Ecto neural progenitor cell (in vitro differentiated cells): ENCODE measurements at regions not wholly inside any gene's neighbourhood (a gene's known extent, or its start where the extent isn't known, plus 50 kb on each side); places are given as distances from the start of the nearest gene placed in this dataset.

Experiments used
- DNase-seq: peaks from one replicate; pipeline ENCODE4 v3.0.0-alpha.2; 2018; ENCODE audit warnings: low spot score

GRCh38 chr5:168056499-168057182 lies 234.8 kb upstream of the WWC1 start:
- DNase-seq = no peak

DNA sequence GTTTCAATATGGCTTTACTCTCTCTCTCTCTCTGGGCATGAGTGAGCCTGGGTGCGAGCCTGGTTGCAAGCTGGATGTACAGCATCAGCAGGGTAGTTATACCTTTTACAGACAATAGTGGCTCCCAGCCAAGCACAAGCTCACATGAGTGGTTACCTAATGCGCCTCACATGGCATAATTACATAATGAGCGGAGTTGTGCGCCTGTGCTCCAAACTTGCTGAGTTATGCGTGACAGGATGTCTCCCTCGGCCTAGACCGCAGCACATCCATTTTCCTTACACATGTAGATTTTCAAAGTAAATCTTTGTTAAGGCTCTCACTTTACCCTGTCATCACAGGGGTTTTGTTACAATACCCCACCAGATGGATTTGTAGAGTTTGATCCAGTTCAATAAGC lies 233.5 kb upstream of the WWC1 start:
- DNase-seq = no peak

- DNase-seq = no peak
Measured at GRCh38 chr5:168059131-168059530, 232.3 kb upstream of the WWC1 start.

- no peak for DNase-seq
Measured at GRCh38 chr5:168062239-168062638, 229.2 kb upstream of the WWC1 start.

DNA sequence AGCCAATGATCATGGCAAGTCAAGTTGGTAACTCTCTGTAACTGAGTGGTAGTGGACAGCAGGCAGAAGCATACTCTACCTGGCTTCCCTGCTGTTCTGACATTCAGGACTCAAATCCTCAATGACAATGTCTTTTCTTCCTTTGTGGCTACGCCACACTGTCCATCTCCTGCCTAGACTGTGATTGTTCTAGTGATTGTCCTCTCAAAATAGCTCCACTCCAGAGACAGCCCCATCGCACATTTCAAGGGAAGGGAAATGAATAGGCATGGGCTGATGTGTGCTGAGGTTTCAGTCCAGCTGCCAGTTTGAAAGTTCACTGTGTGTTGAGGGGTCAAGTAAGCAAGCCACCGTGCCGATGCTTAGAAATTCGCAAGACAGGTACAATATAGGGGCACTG lies 227.0 kb upstream of the WWC1 start:
- DNase-seq = no peak

DNA sequence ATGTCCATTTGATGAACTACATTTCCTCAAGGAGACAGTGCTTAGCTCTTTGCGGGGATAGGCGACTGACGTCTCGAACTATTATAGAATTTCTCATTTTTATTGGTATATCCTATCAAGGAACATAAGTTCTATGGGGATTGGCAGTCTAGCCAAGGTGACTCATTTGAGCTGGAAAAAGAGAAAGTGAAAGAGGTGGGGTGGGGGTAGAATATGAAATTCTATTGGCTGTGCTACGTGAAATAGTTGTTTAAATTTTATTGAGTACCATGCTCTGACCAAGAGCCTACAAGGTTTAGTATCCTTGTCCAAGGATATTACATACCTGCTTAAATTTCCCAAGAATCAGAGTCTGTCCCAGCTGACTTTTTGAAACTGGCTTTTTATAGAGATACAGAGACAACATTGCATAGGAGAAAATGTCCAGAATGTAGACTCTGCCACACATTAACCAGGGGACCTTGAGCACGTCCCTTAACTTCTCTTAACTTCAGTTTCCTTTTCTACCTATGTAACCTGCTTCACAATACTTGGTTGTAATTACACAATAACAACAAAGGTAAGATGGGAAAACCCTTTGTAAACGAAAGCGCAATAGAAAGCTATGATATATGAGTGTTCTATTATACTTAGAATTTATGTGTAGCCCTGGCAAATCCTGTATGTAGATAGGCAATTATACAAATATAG lies 226.4 kb upstream of the WWC1 start:
- no peak for DNase-seq

DNA sequence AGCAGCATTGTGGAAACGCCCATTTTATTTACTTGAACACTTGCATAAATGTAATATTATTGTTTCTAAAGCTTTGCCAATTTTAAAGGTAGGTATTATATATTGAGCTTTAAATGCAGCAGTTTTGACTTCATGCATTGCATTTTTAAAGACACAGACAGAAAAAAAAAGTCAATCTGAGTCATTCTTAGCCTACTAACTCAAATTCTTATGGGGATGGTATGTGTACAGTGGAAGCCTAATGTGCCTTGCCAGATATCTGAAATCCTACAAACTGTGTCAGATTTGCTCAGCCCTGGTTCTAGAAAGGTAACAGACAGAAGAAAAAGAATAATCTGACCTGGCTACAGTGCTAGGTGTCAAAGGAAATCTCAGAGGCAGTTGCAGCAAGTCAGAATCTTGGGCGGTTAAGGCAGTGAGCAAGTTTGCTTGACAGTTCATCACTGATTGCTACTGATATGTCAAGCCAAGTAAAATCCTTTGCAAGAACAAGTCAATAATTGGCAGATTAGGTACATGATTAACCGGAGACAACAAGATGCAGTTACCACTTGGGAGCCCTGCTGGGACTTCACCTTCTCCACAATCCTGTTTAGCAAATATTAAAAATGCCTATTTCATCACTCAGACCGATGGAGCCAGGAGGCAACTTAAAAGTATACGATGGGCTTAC lies 224.8 kb upstream of the WWC1 start:
- no peak for DNase-seq

GRCh38 chr5:168070761-168071160 lies 220.7 kb upstream of the WWC1 start:
- no peak for DNase-seq

GRCh38 chr5:168072665-168073064 lies 218.8 kb upstream of the WWC1 start:
- no peak for DNase-seq

DNA sequence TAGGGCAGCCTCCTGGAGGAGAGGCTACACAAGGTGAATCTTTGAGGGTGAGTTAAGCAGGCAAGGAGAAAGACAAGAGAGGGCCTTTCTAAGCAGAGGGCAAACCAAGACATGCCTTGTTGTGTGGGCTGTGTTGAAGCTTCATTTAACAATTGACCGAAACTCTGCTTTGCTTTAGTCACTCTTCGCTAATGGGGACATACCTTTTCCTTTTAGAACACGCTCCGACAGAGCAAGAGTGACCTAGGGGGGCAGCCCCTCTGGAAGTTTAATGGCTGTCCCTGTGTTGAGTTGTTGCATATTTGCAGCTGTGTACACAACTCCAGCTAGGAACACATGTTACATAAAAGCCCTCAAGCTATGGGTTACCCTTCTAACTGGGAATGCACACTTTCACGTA lies 218.1 kb upstream of the WWC1 start:
- no peak for DNase-seq

GRCh38 chr5:168073991-168074800 lies 217.2 kb upstream of the WWC1 start:
- DNase-seq = no peak

- no peak for DNase-seq
Measured at GRCh38 chr5:168075387-168075786, 216.1 kb upstream of the WWC1 start.

DNA sequence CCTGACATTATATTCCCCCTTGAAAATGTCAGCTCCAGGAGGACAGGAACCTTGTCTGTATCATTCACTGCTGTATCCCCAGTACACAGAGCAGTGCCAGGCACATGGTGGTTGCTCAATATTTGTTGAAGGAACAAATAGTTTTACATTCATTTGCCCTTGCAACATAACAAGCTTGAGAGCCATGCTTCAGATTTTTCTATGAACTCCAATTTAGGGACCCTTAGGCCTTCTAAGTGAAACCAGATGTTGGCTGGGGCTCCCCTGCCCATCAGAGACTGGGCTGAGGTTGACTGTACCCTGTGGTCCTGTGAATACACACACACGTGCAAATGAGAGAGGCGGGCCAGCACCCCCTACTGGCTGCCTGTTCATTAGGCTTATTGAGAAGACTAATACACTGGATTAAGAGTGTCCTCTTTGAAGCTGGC lies 214.9 kb upstream of the WWC1 start:
- peak; percentile 71 for DNase-seq

DNA sequence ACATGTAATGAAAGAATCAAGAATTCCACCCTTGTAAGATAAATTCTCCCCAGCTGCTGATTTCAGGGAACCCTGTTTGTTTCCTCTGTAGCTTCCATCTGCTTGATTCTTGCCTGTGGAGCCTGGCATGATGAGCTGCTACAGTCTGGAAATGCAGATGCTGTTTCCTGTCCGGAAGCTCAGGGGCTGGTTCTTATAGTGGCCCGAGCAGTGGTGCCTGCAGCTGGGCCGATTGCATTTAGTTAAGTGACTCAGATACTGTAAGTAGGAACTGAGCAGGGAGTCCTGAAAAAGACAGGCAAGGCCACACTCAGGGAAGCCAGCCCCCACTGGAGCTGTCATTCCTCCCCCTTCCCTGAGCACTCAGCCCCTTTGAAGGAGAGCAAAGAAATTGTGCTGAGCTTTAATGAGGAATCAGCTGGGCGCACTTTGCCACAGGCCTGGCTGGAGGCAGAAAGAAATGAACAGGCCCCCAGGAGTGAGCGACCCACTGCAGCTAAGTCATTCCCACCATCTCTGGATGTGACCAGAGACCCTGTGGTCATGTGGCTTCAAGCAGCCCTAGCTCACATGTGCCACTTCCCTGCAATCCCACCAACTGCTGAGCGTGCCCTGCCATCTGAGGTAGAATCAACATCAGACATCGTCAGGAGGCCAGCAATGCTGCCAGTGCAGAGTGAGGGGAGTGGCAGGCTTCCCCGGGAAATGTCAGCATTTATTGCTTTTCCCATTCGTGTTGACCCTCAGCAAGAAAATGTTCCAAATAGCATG lies 206.0 kb upstream of the WWC1 start:
- no peak for DNase-seq

DNA sequence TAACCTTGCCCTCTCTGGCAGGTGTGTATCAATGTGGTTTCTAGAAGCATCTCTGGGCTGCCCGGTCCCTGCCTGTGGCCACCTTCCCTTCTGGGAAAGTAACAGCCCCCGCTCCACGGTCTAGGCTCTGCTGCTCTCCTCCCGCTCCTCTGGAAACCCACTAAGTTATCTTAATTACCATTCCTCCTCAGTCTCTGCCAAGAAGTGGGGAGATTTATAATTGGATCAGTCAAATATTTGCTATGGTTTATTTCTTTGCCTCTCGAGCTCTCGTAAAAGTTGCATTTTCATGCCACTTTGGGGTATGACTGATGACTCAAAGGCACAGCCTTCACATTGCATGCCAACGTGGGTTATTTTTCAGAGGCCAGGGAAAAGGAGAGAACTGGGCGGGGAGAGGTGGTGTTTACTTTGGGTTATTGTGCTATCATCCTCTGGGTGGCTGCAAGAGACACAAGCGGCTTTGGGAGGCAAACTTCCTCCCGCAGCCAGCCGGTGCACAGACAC lies 205.3 kb upstream of the WWC1 start:
- DNase-seq = no peak

DNA sequence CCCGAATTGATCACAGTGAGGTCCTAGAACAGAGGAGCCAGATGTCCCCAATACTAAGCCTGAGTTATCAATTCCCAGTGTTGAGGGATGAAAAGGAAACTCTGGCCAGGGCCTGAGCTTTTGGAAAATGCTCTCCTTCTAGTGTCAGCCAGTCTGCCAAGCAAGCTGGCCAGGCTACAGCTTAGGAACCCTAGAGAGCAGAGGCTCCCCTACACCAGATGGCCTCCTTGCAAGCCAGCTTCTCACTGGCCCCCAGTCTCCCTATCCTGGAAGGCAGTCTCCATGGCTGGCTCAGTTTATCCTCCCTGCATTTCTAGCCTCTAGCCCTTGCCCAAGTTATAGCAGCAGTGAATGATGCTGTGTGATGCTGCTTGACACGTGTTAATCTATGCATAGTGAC lies 204.7 kb upstream of the WWC1 start:
- DNase-seq = no peak

DNA sequence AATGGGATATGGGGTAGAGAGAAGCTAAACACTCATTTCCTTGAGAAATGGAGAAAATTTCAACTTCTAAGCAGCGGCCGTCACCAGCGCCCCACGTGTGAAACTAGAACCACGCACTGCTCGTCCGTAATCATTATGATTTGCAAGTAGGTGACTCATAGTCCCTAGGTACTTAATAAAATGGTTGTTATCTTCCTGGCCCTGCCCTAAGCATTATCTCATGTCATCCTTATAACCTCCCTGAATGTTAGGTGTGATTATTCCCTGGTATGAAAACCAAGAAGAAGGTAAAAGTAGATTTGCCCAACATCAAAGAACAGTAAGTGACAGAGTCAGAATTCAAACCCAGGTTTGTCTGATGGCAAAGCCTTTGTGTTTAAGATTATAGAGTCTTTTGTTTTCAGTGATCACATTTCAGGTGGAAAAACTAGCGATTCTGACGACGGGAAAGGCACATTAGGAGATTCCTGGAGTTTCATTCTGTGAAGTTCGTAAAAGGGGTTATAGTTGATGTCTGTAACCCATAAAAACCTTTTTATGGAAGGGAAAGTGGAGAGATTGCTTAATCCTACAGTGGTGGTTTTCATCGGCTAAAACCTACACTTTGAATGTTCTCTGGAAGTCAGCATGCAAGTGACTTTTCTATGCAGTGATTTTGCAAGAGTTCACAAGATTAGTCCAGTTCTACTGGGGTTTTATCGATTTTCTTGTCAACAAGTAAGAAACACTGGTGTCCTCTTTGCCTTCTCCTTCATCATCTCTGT lies 202.9 kb upstream of the WWC1 start:
- no peak for DNase-seq

GRCh38 chr5:168089201-168089887 lies 202.1 kb upstream of the WWC1 start:
- DNase-seq = no peak

DNA sequence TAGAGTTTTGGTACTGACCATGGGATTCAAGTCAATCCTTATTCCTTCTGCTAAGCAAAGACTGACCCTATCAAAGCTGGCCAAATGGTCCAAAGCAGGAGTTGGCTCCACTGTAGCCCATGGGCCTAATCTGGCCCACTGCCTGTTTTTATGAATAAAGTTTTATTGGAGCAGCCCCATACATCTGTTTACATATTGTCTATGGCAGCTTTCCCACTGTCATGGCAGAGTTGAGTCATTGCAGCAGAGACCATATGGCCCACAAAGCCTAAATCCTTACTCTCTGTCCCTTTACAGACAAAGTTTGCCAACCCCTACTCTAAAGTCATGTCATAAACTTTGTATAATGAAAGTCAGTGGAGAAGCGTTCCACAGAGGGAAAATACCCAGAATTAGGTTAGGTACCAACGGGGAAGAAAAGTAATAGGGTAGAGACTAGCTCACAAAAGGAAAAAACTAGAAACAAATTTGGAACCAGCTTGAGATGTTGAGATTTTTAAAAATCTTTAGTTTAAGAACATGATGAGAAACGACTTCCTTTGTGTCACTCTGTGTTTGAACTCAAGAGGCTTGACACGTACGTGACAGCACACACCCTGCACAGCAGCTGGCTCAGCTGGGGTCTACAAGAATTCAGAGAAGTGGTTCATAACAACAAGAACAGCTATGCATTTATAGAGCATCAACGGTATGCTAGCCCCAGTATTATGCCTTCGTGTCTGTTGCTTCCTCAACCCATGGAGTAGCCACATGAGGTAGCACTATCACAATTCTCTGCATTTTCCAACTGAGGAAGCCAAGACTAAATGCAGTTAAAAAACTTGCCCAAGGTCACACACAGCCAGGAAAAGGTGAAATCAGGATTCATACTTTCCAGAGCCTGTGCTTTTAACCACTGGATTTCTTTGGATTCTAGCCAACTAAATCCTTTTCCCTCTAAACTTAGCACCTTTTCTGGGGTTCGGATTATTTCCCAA lies 198.9 kb upstream of the WWC1 start:
- no peak for DNase-seq
